ENCODE measurements at regions not wholly inside any gene's neighbourhood (a gene's known extent, or its start where the extent isn't known, plus 50 kb on each side); places are given as distances from the start of the nearest gene placed in this dataset.

GRCh38 chr5:107121793-107122519, 548.8 kb downstream of the EFNA5 start:
- no peak overlapping the region for H2AFZ ChIP-seq (ENCODE audit: low read length)
- no peak overlapping the region for H3K27ac ChIP-seq (ENCODE audit: low read depth, low read length, poor library complexity, severe bottlenecking)
- no peak for TF ChIP-seq CTCF (conservative IDR thresholded peaks at IDR 0.05; ENCODE audit: low read length)
- TF ChIP-seq EZH2phosphoT487 (IDR thresholded peaks at IDR 0.05; ENCODE audit: borderline replicate concordance, low read depth, low read length): no peak
- intact Hi-C loops (cut with micrococcal nuclease; ENCODE audit: unreplicated experiment): no loop called here
- H3K4me2 ChIP-seq (ENCODE audit: low read length): no peak overlapping the region
- no peaks in the 10 kb centered on the region for H3K79me2 ChIP-seq (ENCODE audit: insufficient read depth, low read depth, low read length)
- H3K9me2 ChIP-seq (ENCODE audit: insufficient read depth, low read length): no peaks in the 10 kb centered on the region
- no peaks in the 10 kb centered on the region for H3K4me1 ChIP-seq (ENCODE audit: insufficient read depth, low read length, poor library complexity, severe bottlenecking)
- CTCF ChIA-PET (ENCODE audit: unreplicated experiment): no interaction called here
- no peaks in the 10 kb centered on the region for H3K9me3 ChIP-seq (ENCODE audit: low read length)
- no peak overlapping the region for H3K4me3 ChIP-seq (ENCODE audit: low read depth, low read length, poor library complexity, severe bottlenecking)
- H3K36me3 ChIP-seq (ENCODE audit: insufficient read depth, low read length): no peaks in the 10 kb centered on the region
- no peak for DNase-seq (ENCODE audit: low spot score)
- POLR2A ChIA-PET: interaction anchor here (0.7 to 0.9 kb wide), 3 partner anchors 11 to 268 kb away, joined by 3 read pairs; no protein-coding TSS in a partner anchor
- no peaks in the 10 kb centered on the region for H4K20me1 ChIP-seq (ENCODE audit: insufficient read depth, low read length)
- BruUV-seq (replicated peaks): no TSS peak

GRCh38 chr5:107119656-107120055, 551.1 kb downstream of the EFNA5 start:
- intact Hi-C loops (cut with micrococcal nuclease; ENCODE audit: unreplicated experiment): no loop called here
- H3K36me3 ChIP-seq (ENCODE audit: insufficient read depth, low read length): no peaks in the 10 kb centered on the region
- H3K9me2 ChIP-seq (ENCODE audit: insufficient read depth, low read length): no peaks in the 10 kb centered on the region
- no peaks in the 10 kb centered on the region for H4K20me1 ChIP-seq (ENCODE audit: insufficient read depth, low read length)
- H3K27ac ChIP-seq (ENCODE audit: low read depth, low read length, poor library complexity, severe bottlenecking): no peak overlapping the region
- no peaks in the 10 kb centered on the region for H3K4me1 ChIP-seq (ENCODE audit: insufficient read depth, low read length, poor library complexity, severe bottlenecking)
- no peak overlapping the region for H3K4me3 ChIP-seq (ENCODE audit: low read depth, low read length, poor library complexity, severe bottlenecking)
- no peaks in the 10 kb centered on the region for H3K79me2 ChIP-seq (ENCODE audit: insufficient read depth, low read depth, low read length)
- BruUV-seq (replicated peaks): no TSS peak
- H3K4me2 ChIP-seq (ENCODE audit: low read length): no peak overlapping the region
- no peak overlapping the region for H2AFZ ChIP-seq (ENCODE audit: low read length)
- ChIA-PET CTCF (ENCODE audit: unreplicated experiment) (no interaction called here), POLR2A (interaction anchor here (0.5 to 0.8 kb wide), 3 partner anchors 14 to 553 kb away, joined by 3 to 5 read pairs (median 4); no protein-coding TSS in a partner anchor)
- no peak for DNase-seq (ENCODE audit: low spot score)
- no peak for TF ChIP-seq EZH2phosphoT487 (IDR thresholded peaks at IDR 0.05; ENCODE audit: borderline replicate concordance, low read depth, low read length)
- TF ChIP-seq CTCF (conservative IDR thresholded peaks at IDR 0.05; ENCODE audit: low read length): no peak
- H3K9me3 ChIP-seq (ENCODE audit: low read length): no peaks in the 10 kb centered on the region
